WTC11 (cell line): ENCODE measurements at regions not wholly inside any gene's neighbourhood (a gene's known extent, or its start where the extent isn't known, plus 50 kb on each side); places are given as distances from the start of the nearest gene placed in this dataset.

Experiments used
- ATAC-seq: fragments of 200-7000 bp; cut with Tn5 transposase; 2 replicates; pipeline ENCODE4 v1.10.0; 2021; ENCODE audit warnings: mild to moderate bottlenecking, moderate library complexity
- CTCF ChIA-PET: fragments of 300-600 bp; sonication (Branson Sonifier 250); formaldehyde crosslinking; loops from one replicate; lab custom pipeline; 2021; ENCODE audit warnings: antibody characterized with exemption; lab: Charles Lee
- POLR2A ChIA-PET: fragments of 350-600 bp; sonication (Branson Sonifier 250); formaldehyde crosslinking; loops from one replicate; lab custom pipeline; 2021; ENCODE audit warnings: antibody characterized with exemption; lab: Charles Lee
- DNase-seq: peaks from one replicate; pipeline ENCODE4 v3.0.0; 2021; ENCODE audit warnings: low spot score
- H3K27ac Mint-ChIP-seq: 2 replicates; pipeline ENCODE4 v1.8.0; 2021; ENCODE audit warnings: mixed read lengths
- H3K27me3 Mint-ChIP-seq: 2 replicates; pipeline ENCODE4 v1.8.0; 2021; ENCODE audit warnings: low read depth, mild to moderate bottlenecking, moderate library complexity, mixed read lengths
- H3K36me3 Mint-ChIP-seq: 2 replicates; pipeline ENCODE4 v1.8.0; 2021; ENCODE audit warnings: mixed read lengths
- H3K4me1 Mint-ChIP-seq: 2 replicates; pipeline ENCODE4 v1.8.0; 2022; ENCODE audit warnings: mixed read lengths
- H3K4me3 Mint-ChIP-seq: 2 replicates; pipeline ENCODE4 v1.8.0; 2021; ENCODE audit warnings: mild to moderate bottlenecking, moderate library complexity, mixed read lengths
- H3K9me3 Mint-ChIP-seq: 2 replicates; pipeline ENCODE4 v1.8.0; 2021; ENCODE audit warnings: mixed read lengths
- AFF4 ChIP-seq: sonication (generic); formaldehyde crosslinking; IDR thresholded peaks from 2 replicates; pipeline ENCODE4 v1.8.1; 2023; ENCODE audit warnings: mild to moderate bottlenecking, missing genetic modification reagents, borderline replicate concordance
- ATF2 ChIP-seq: sonication (generic); formaldehyde crosslinking; IDR thresholded peaks from 2 replicates; pipeline ENCODE4 v1.8.1; 2022; ENCODE audit warnings: low read depth, missing genetic modification reagents, borderline replicate concordance
- ELF4 ChIP-seq: sonication (generic); formaldehyde crosslinking; IDR thresholded peaks from 2 replicates; pipeline ENCODE4 v1.8.1; 2022; ENCODE audit warnings: low read depth, mild to moderate bottlenecking, moderate library complexity, missing genetic modification reagents
- GABPB1 ChIP-seq: sonication (generic); formaldehyde crosslinking; IDR thresholded peaks from 2 replicates; pipeline ENCODE4 v1.8.1; 2023; ENCODE audit warnings: mild to moderate bottlenecking, missing genetic modification reagents
- GRHL2 ChIP-seq: fragments of 250-450 bp; sonication (Bioruptor Pico); IDR thresholded peaks from 2 replicates; pipeline ENCODE4 v1.8.0; 2022; ENCODE audit warnings: mild to moderate bottlenecking, moderate library complexity; ENCODE audit not compliant: insufficient replicate concordance, severe bottlenecking
- HMGXB4 ChIP-seq: sonication (generic); formaldehyde crosslinking; IDR thresholded peaks from 2 replicates; pipeline ENCODE4 v1.8.1; 2023; ENCODE audit warnings: mild to moderate bottlenecking, moderate library complexity, missing genetic modification reagents
- KAT7 ChIP-seq: sonication (generic); formaldehyde crosslinking; IDR thresholded peaks from 2 replicates; pipeline ENCODE4 v1.8.1; 2023; ENCODE audit warnings: missing genetic modification reagents, mild to moderate bottlenecking, borderline replicate concordance
- NR1H2 ChIP-seq: sonication (generic); formaldehyde crosslinking; IDR thresholded peaks from 2 replicates; pipeline ENCODE4 v1.9.0; 2021; ENCODE audit warnings: mild to moderate bottlenecking, moderate library complexity, missing genetic modification reagents
- RORB ChIP-seq: fragments of 250-450 bp; sonication (Bioruptor Pico); IDR thresholded peaks from 2 replicates; pipeline ENCODE4 v1.9.0; 2021; ENCODE audit warnings: mild to moderate bottlenecking
- STAT6 ChIP-seq: sonication (generic); formaldehyde crosslinking; conservative IDR thresholded peaks from 2 replicates; pipeline ENCODE4 v1.8.1; 2023; ENCODE audit warnings: mild to moderate bottlenecking, low read depth, missing genetic modification reagents, moderate library complexity
- TEAD1 ChIP-seq: sonication (generic); formaldehyde crosslinking; IDR thresholded peaks from 2 replicates; pipeline ENCODE4 v1.8.0; 2022; ENCODE audit warnings: mild to moderate bottlenecking, missing genetic modification reagents
- TEAD4 ChIP-seq: sonication (generic); formaldehyde crosslinking; IDR thresholded peaks from 2 replicates; pipeline ENCODE4 v1.8.0; 2022; ENCODE audit warnings: mild to moderate bottlenecking, missing genetic modification reagents
- ZNF121 ChIP-seq: sonication (generic); formaldehyde crosslinking; IDR thresholded peaks from 2 replicates; pipeline ENCODE4 v1.8.0; 2023; ENCODE audit warnings: missing genetic modification reagents
- ZNF138 ChIP-seq: sonication (generic); formaldehyde crosslinking; conservative IDR thresholded peaks from 2 replicates; pipeline ENCODE4 v1.8.1; 2022; ENCODE audit warnings: mild to moderate bottlenecking, moderate library complexity, missing genetic modification reagents
- ZNF232 ChIP-seq: sonication (generic); formaldehyde crosslinking; IDR thresholded peaks from 2 replicates; pipeline ENCODE4 v1.8.0; 2022; ENCODE audit warnings: mild to moderate bottlenecking, missing genetic modification reagents
- ZNF281 ChIP-seq: sonication (generic); formaldehyde crosslinking; IDR thresholded peaks from 2 replicates; pipeline ENCODE4 v1.8.0; 2023; ENCODE audit warnings: mild to moderate bottlenecking, missing genetic modification reagents
- TF ChIP-seq, protein P1 (sequence below): sonication (generic); formaldehyde crosslinking; IDR thresholded peaks from 2 replicates; pipeline ENCODE4 v1.8.1; 2023; ENCODE audit warnings: mild to moderate bottlenecking, missing genetic modification reagents
- TF ChIP-seq, protein P2 (sequence below): sonication (generic); formaldehyde crosslinking; IDR thresholded peaks from 2 replicates; pipeline ENCODE4 v1.8.1; 2022; ENCODE audit warnings: mild to moderate bottlenecking, moderate library complexity, missing genetic modification reagents
- TF ChIP-seq, protein P3 (sequence below): fragments of 250-450 bp; sonication (Bioruptor Pico); IDR thresholded peaks from 2 replicates; pipeline ENCODE4 v1.8.0; 2021; ENCODE audit warnings: mild to moderate bottlenecking

DNA sequence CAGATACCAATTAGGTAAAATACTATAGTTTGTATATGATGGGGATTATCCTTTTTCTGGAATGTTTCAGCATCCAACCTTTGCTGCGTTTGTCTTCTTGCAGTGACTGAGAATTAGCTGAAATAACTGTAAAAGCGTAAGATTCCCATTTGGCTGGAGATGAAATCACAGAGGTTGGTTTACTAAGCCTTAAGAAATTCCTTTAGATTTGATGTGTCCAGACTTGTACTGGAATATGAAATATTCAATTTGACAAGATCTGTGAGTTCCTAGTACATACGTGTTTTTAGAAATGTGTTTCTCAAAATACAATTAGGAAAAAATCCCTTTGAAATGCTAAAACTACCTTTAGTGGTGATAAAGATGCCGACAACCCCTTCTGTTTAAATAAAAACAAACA lies 286.0 kb upstream of the DMRT1 start (continued):
- TF ChIP-seq, protein P1, sequence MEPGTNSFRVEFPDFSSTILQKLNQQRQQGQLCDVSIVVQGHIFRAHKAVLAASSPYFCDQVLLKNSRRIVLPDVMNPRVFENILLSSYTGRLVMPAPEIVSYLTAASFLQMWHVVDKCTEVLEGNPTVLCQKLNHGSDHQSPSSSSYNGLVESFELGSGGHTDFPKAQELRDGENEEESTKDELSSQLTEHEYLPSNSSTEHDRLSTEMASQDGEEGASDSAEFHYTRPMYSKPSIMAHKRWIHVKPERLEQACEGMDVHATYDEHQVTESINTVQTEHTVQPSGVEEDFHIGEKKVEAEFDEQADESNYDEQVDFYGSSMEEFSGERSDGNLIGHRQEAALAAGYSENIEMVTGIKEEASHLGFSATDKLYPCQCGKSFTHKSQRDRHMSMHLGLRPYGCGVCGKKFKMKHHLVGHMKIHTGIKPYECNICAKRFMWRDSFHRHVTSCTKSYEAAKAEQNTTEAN (CRISPR knock-in tag) = no peak
- no peak for TF ChIP-seq GABPB1 (CRISPR knock-in tag)
- no peak for TF ChIP-seq ZNF281 (CRISPR knock-in tag)
- no peak for TF ChIP-seq STAT6 (CRISPR knock-in tag)
- TF ChIP-seq NR1H2 = no peak
- TF ChIP-seq, protein P2, sequence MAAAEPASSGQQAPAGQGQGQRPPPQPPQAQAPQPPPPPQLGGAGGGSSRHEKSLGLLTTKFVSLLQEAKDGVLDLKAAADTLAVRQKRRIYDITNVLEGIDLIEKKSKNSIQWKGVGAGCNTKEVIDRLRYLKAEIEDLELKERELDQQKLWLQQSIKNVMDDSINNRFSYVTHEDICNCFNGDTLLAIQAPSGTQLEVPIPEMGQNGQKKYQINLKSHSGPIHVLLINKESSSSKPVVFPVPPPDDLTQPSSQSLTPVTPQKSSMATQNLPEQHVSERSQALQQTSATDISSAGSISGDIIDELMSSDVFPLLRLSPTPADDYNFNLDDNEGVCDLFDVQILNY (CRISPR knock-in tag) = no peak
- no peak for TF ChIP-seq ZNF138 (CRISPR knock-in tag)
- TF ChIP-seq AFF4 (CRISPR knock-in tag) = no peak
- no peak for TF ChIP-seq TEAD4
- TF ChIP-seq, all 79 proteins: peak for 0

DNA sequence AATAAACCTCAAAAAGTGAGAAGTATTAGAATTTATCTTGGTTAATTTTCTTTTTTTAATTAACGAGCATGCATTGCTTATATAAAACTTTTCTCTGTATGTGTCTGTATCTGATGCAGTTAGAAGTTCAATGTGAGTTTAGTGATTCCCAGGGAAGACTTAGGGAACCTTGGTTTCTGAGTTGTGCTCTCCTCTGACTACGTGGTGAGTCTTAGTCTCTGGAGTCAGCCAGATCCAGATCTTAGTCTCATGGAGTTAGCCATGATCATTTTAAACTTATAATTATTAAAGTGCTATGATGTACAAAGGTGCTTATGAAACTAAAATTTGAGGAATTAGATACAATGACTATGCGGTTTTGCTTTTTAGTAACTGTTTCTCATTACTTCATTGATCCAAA lies 285.3 kb upstream of the DMRT1 start:
- no peaks in the 10 kb centered on the region for H3K27me3 Mint-ChIP-seq
- peaks cover 32% of the 10 kb centered on the region for H3K4me1 Mint-ChIP-seq
- no peak overlapping the region for H3K4me3 Mint-ChIP-seq
- POLR2A ChIA-PET = no interaction called here
- no peak overlapping the region for H3K27ac Mint-ChIP-seq
- CTCF ChIA-PET = interaction anchor here (0.5 kb wide), 1 partner anchor 200 kb away, joined by 3 read pairs; no protein-coding TSS in a partner anchor
- H3K9me3 Mint-ChIP-seq = peaks cover 4% of the 10 kb centered on the region; the same call in 1 of the 2 replicates
- ATAC-seq = no peak
- no peak for DNase-seq
- H3K36me3 Mint-ChIP-seq = no peaks in the 10 kb centered on the region
- TF ChIP-seq GRHL2 (CRISPR knock-in tag) = no peak
- TF ChIP-seq ZNF121 (CRISPR knock-in tag) = no peak
- TF ChIP-seq, protein P1 (CRISPR knock-in tag) = no peak
- no peak for TF ChIP-seq ATF2 (CRISPR knock-in tag)
- TF ChIP-seq RORB (CRISPR knock-in tag) = no peak
- no peak for TF ChIP-seq ZNF232
- TF ChIP-seq ELF4 = no peak
- no peak for TF ChIP-seq KAT7 (CRISPR knock-in tag)
- no peak for TF ChIP-seq TEAD1 (CRISPR knock-in tag)
- no peak for TF ChIP-seq HMGXB4 (CRISPR knock-in tag)
- TF ChIP-seq, protein P3, sequence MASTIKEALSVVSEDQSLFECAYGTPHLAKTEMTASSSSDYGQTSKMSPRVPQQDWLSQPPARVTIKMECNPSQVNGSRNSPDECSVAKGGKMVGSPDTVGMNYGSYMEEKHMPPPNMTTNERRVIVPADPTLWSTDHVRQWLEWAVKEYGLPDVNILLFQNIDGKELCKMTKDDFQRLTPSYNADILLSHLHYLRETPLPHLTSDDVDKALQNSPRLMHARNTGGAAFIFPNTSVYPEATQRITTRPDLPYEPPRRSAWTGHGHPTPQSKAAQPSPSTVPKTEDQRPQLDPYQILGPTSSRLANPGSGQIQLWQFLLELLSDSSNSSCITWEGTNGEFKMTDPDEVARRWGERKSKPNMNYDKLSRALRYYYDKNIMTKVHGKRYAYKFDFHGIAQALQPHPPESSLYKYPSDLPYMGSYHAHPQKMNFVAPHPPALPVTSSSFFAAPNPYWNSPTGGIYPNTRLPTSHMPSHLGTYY (CRISPR knock-in tag) = no peak
